Lung (tissue), 11 donors: ENCODE measurements at regions not wholly inside any gene's neighbourhood (a gene's known extent, or its start where the extent isn't known, plus 50 kb on each side); places are given as distances from the start of the nearest gene placed in this dataset.

Experiments used
- ATAC-seq: fragments of 200-7000 bp; cut with Tn5 transposase; one replicate; pipeline ENCODE4 v1.9.1; 2020; ENCODE audit warnings: moderate number of reproducible peaks; ENCODE audit not compliant: insufficient read depth, low FRiP score
- DNase-seq, 3 donors: peaks; one replicate each; pipeline ENCODE4 v3.0.0-alpha.2; 2013 to 2017
- H3K27ac ChIP-seq, 2 donors: one replicate each; pipeline ENCODE4 v1.5.1; 2013; ENCODE audit warnings: mild to moderate bottlenecking in 2 of 2, moderate library complexity in 2 of 2, control low read depth in 1 of 2, inconsistent platforms in 1 of 2, low read depth in 1 of 2, low read length in 1 of 2
- H3K27me3 ChIP-seq, 3 donors: one replicate each; pipeline ENCODE4 v1.5.1; 2013; ENCODE audit warnings: low read length in 2 of 3; ENCODE audit not compliant: control insufficient read depth in 3 of 3, insufficient read depth in 3 of 3
- H3K36me3 ChIP-seq, 4 donors: one replicate each; pipeline ENCODE4 v1.5.1; 2013; ENCODE audit warnings: low read length in 4 of 4, mild to moderate bottlenecking in 1 of 4, moderate library complexity in 1 of 4; ENCODE audit not compliant: control insufficient read depth in 4 of 4, insufficient read depth in 4 of 4
- H3K4me1 ChIP-seq, 5 donors: one replicate each; pipeline ENCODE4 v1.5.1; 2013; ENCODE audit warnings: low read length in 5 of 5, mild to moderate bottlenecking in 2 of 5, moderate library complexity in 1 of 5; ENCODE audit not compliant: control insufficient read depth in 5 of 5, insufficient read depth in 5 of 5
- H3K4me3 ChIP-seq: one replicate; pipeline ENCODE4 v1.5.1; 2013; ENCODE audit warnings: mild to moderate bottlenecking, control low read depth, moderate library complexity
- H3K9ac ChIP-seq, 2 donors: one replicate each; pipeline ENCODE4 v1.5.1; 2013; ENCODE audit warnings: low read length in 2 of 2, control low read depth in 1 of 2; ENCODE audit not compliant: insufficient read depth in 1 of 2
- H3K9me3 ChIP-seq, 4 donors: one replicate each; pipeline ENCODE4 v1.5.1; 2013; ENCODE audit warnings: low read length in 3 of 4, mild to moderate bottlenecking in 1 of 4, moderate library complexity in 1 of 4; ENCODE audit not compliant: control insufficient read depth in 4 of 4, insufficient read depth in 3 of 4
- WGBS, 2 donors: extraction: QIAGEN DNeasy Blood & Tissue Kit; methylation state at CpG; one replicate each; pipeline ENCODE4 v1.1.7; 2013; 5-methylcytosine and 5-hydroxymethylcytosine counted together
- TF ChIP-seq, protein P1 (sequence below): IDR thresholded peaks from 2 replicates; pipeline ENCODE4 v1.5.1; 2012; ENCODE audit warnings: mild to moderate bottlenecking; ENCODE audit errors: control extremely low read depth, extremely low read depth
- donor health status: control.
- donor health status: control.
- donor health status: Bipolar disorder and iron deficiency.
- donor health status: healthy.
- donor health status: DM: yes; HTN: yes; CAD: no.

DNA sequence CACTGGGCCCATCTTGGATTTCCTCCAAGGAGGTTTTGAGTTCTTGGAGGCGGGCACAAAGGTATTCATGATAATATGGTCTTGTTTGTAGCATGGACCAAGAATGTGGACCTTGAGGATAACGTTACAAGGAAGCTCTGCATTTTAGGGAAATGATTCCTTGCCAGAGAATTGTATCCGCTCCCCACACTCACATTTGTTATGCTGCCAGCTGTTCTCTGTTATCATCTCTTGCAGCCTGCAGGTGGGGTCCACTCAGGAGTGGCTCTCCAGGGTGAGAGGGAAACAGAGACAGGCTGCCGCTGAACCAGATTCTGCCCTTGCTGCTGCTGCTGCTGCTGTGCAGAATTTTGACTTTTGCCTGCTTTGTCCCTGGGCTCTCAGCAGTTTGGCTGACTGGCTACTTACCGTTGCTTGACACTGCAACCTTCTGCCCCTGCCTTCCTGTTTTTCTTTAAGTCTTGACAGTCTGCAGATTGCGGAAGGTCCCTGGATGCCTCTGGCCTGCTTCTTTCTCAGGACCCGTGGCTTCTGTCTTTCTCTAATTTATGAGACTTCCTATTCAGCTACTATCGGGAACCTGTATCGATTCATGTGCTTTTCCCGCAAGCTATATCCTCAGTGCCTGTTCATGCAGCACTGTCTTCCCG lies 122.3 kb upstream of the DOCK10 start:
- Histone ChIP-seq H3K9me3 (no peaks in the 10 kb centered on the region), H3K27me3 (no peaks in the 10 kb centered on the region), H3K4me3 (no peak overlapping the region), H3K9ac (no peak overlapping the region), H3K4me1 (no peaks in the 10 kb centered on the region), H3K27ac (no peak overlapping the region), H3K36me3 (no peaks in the 10 kb centered on the region)
- DNase-seq, result no peak
- 27 to 40% methylated on average over 11 of the region's 11 CpGs for WGBS, 2 donors
- ATAC-seq, result no peak
- TF ChIP-seq, protein P1, sequence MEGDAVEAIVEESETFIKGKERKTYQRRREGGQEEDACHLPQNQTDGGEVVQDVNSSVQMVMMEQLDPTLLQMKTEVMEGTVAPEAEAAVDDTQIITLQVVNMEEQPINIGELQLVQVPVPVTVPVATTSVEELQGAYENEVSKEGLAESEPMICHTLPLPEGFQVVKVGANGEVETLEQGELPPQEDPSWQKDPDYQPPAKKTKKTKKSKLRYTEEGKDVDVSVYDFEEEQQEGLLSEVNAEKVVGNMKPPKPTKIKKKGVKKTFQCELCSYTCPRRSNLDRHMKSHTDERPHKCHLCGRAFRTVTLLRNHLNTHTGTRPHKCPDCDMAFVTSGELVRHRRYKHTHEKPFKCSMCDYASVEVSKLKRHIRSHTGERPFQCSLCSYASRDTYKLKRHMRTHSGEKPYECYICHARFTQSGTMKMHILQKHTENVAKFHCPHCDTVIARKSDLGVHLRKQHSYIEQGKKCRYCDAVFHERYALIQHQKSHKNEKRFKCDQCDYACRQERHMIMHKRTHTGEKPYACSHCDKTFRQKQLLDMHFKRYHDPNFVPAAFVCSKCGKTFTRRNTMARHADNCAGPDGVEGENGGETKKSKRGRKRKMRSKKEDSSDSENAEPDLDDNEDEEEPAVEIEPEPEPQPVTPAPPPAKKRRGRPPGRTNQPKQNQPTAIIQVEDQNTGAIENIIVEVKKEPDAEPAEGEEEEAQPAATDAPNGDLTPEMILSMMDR, result no peak

DNA sequence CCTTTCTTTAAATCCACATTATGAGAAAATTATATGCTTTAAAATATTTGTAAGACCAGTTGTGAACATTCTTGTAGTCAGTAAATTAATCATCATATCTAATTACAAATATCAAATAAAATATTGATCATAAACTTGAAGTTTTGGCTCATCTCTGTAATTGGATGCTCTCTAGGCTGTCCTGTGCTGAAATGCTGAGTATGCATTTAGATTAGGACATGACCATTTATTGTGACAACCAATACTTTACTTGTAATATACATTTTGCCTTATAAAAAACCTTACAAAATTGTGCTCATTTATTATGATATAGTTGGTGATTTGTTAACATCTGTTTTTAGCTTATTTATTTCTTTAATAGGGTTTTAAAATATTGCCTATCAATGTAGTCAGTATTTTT lies 116.1 kb upstream of the DOCK10 start:
- no peak overlapping the region for H3K4me3 ChIP-seq

GRCh38 chr2:225156853-225157451 lies 114.7 kb upstream of the DOCK10 start:
- no peak overlapping the region for H3K27ac ChIP-seq
- no peak for ATAC-seq
- H3K4me1 ChIP-seq, result no peaks in the 10 kb centered on the region
- TF ChIP-seq, protein P1, result no peak
- 66 to 68% methylated on average over 4 of the region's 4 CpGs for WGBS, 2 donors
- H3K9me3 ChIP-seq, result no peaks in the 10 kb centered on the region
- no peak for DNase-seq
- no peak overlapping the region for H3K4me3 ChIP-seq
- H3K27me3 ChIP-seq, result no peaks in the 10 kb centered on the region
- H3K36me3 ChIP-seq, result no peaks in the 10 kb centered on the region
- no peak overlapping the region for H3K9ac ChIP-seq

More for the DNA sequence above, 116.1 kb upstream of the DOCK10 start:
- Histone ChIP-seq H3K27ac (no peak overlapping the region), H3K36me3 (no peaks in the 10 kb centered on the region), H3K4me1 (no peaks in the 10 kb centered on the region), H3K9ac (no peak overlapping the region), H3K9me3 (no peaks in the 10 kb centered on the region), H3K27me3 (no peaks in the 10 kb centered on the region)
- ATAC-seq, result no peak
- TF ChIP-seq, protein P1, result no peak
- DNase-seq, result no peak

DNA sequence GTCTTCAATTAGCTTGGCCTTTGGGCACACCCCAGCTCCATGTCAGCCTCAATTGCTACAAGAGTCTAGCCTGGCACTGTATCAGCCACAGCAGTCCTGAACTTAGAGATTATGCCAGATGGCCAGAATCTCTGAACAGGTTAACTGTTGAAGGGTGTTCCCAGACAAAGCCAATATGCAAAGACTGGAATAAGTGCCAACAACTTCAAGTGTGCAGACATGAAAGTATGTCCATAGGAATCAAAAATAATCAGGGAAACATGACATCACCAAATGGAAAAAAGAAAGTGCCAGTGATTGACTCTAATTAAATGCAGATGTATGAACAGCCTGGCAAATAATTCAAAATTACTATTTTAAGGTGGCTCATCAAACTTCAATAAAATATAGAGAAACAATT lies 98.5 kb upstream of the DOCK10 start:
- no peak overlapping the region for H3K27ac ChIP-seq
- no peak for ATAC-seq
- no peak overlapping the region for H3K9ac ChIP-seq

More for the DNA sequence above, 98.5 kb upstream of the DOCK10 start:
- H3K4me3 ChIP-seq, result no peak overlapping the region
- H3K36me3 ChIP-seq, result no peaks in the 10 kb centered on the region
- no peak for DNase-seq
- peaks cover 0 to 3% (median 1%) of the 10 kb centered on the region in 4 donors for H3K9me3 ChIP-seq
- TF ChIP-seq, protein P1, result no peak
- no peaks in the 10 kb centered on the region for H3K27me3 ChIP-seq
- no peaks in the 10 kb centered on the region for H3K4me1 ChIP-seq
